PC-9 (cell line): ENCODE measurements at regions not wholly inside any gene's neighbourhood (a gene's known extent, or its start where the extent isn't known, plus 50 kb on each side); places are given as distances from the start of the nearest gene placed in this dataset.

ENCODE experiments used
- BruUV-seq: library from RNA; stranded (reverse); fragments of 400-500 nt; replicated peaks from 2 replicates; lab custom pipeline; 2021; lab: Mats Ljungman, UMichigan
- CTCF ChIA-PET: fragments of 300-600 bp; sonication (Branson Sonifier 250); formaldehyde crosslinking; loops from one replicate; lab custom pipeline; 2022; ENCODE audit warnings: antibody characterized with exemption; lab: Charles Lee
- POLR2A ChIA-PET: fragments of 300-600 bp; sonication (Branson Sonifier 250); formaldehyde crosslinking; loops from one replicate; lab custom pipeline; 2022; ENCODE audit warnings: antibody characterized with exemption; ENCODE audit not compliant: unreplicated experiment; lab: Charles Lee
- DNase-seq, 2 experiments: peaks; one replicate each; pipeline versions ENCODE4 v3.0.0 to v3.0.0-alpha.2; 2015 to 2022; ENCODE audit warnings: mixed read lengths in 1 of 2
- H2AFZ ChIP-seq: fragments of 200-600 bp; sonication (generic); 2 replicates; pipeline ENCODE4 v1.8.1; 2017; ENCODE audit warnings: antibody characterized with exemption
- H3F3A ChIP-seq: fragments of 200-600 bp; sonication (generic); 2 replicates; pipeline ENCODE4 v1.8.1; 2017; ENCODE audit warnings: antibody characterized with exemption, mild to moderate bottlenecking, low read depth; ENCODE audit not compliant: insufficient read depth
- H3K27ac ChIP-seq: fragments of 200-600 bp; sonication (generic); 2 replicates; pipeline ENCODE4 v1.6.1; 2016; ENCODE audit warnings: mixed run types
- H3K27me3 ChIP-seq: fragments of 200-600 bp; sonication (generic); 2 replicates; pipeline ENCODE4 v1.6.1; 2016; ENCODE audit warnings: low read depth, mixed run types; ENCODE audit not compliant: insufficient read depth
- H3K36me3 ChIP-seq: fragments of 200-600 bp; sonication (generic); 2 replicates; pipeline ENCODE4 v1.6.1; 2016; ENCODE audit warnings: low read depth, mixed run types
- H3K4me1 ChIP-seq: fragments of 200-600 bp; sonication (generic); replicated peaks from 2 replicates; pipeline ENCODE4 v1.6.1; 2016; ENCODE audit warnings: mixed run types; ENCODE audit not compliant: insufficient read depth
- H3K4me2 ChIP-seq: fragments of 200-600 bp; sonication (generic); 2 replicates; pipeline ENCODE4 v1.6.1; 2017; ENCODE audit warnings: mixed run types
- H3K4me3 ChIP-seq: fragments of 200-600 bp; sonication (generic); 2 replicates; pipeline ENCODE4 v1.6.1; 2016; ENCODE audit warnings: mixed run types
- H3K79me2 ChIP-seq: fragments of 200-600 bp; sonication (generic); 2 replicates; pipeline ENCODE4 v1.6.1; 2017; ENCODE audit warnings: low read depth, mixed run types
- H3K9me2 ChIP-seq: fragments of 200-600 bp; sonication (generic); 2 replicates; pipeline ENCODE4 v1.8.1; 2017; ENCODE audit warnings: mild to moderate bottlenecking; ENCODE audit not compliant: insufficient read depth
- H3K9me3 ChIP-seq: fragments of 200-600 bp; sonication (generic); 2 replicates; pipeline ENCODE4 v1.8.1; 2016; ENCODE audit warnings: low read depth; ENCODE audit not compliant: insufficient read depth
- H4K20me1 ChIP-seq: fragments of 200-600 bp; sonication (generic); 2 replicates; pipeline ENCODE4 v1.8.1; 2017; ENCODE audit not compliant: insufficient read depth
- CTCF ChIP-seq: fragments of 200-600 bp; sonication (generic); conservative IDR thresholded peaks from 2 replicates; pipeline ENCODE4 v1.6.1; 2017; ENCODE audit warnings: mixed run types, antibody characterized with exemption, mild to moderate bottlenecking, moderate library complexity
- EZH2 ChIP-seq: fragments of 200-600 bp; sonication (generic); IDR thresholded peaks from 2 replicates; pipeline ENCODE4 v1.8.0; 2017; ENCODE audit warnings: antibody characterized with exemption, low read depth
- intact Hi-C: fragments of 100-400 bp; cut with micrococcal nuclease; formaldehyde crosslinking; loops from one replicate; pipeline ENCODE4 v1.10.0; 2022; ENCODE audit not compliant: unreplicated experiment

GRCh38 chr11:91876746-91877145 lies 347.9 kb upstream of the FAT3 start:
- ChIA-PET POLR2A (no interaction called here), CTCF (no interaction called here)
- no peak for DNase-seq
- Histone ChIP-seq H4K20me1 (no peaks in the 10 kb centered on the region), H3K4me3 (no peak overlapping the region), H3K27me3 (no peaks in the 10 kb centered on the region), H3K79me2 (no peaks in the 10 kb centered on the region), H3F3A (no peaks in the 10 kb centered on the region), H3K27ac (no peak overlapping the region), H3K9me2 (no peaks in the 10 kb centered on the region), H3K4me2 (no peak overlapping the region), H3K36me3 (no peaks in the 10 kb centered on the region), H3K9me3 (no peaks in the 10 kb centered on the region), H3K4me1 (no peaks in the 10 kb centered on the region), H2AFZ (no peak overlapping the region)
- no peak for TF ChIP-seq CTCF
- TF ChIP-seq EZH2, result no peak
- intact Hi-C loops, result no loop called here
- no TSS peak for BruUV-seq

- intact Hi-C loops, result no loop called here
- Histone ChIP-seq H4K20me1 (no peaks in the 10 kb centered on the region), H2AFZ (no peak overlapping the region), H3K27ac (no peak overlapping the region), H3K9me3 (no peaks in the 10 kb centered on the region), H3K79me2 (no peaks in the 10 kb centered on the region), H3K36me3 (no peaks in the 10 kb centered on the region), H3F3A (no peaks in the 10 kb centered on the region), H3K9me2 (no peaks in the 10 kb centered on the region; the same call in 1 of the 2 replicates), H3K27me3 (no peaks in the 10 kb centered on the region), H3K4me2 (no peak overlapping the region), H3K4me3 (no peak overlapping the region), H3K4me1 (no peaks in the 10 kb centered on the region)
- no peak for DNase-seq
- no TSS peak for BruUV-seq
- POLR2A ChIA-PET, result no interaction called here
- CTCF ChIA-PET, result no interaction called here
- TF ChIP-seq CTCF, result no peak
- no peak for TF ChIP-seq EZH2
These were observed 352.4 kb upstream of the FAT3 start for GRCh38 chr11:91872243-91872642.

- H3K4me2 ChIP-seq, result no peak overlapping the region
- POLR2A ChIA-PET, result no interaction called here
These were observed 352.8 kb upstream of the FAT3 start for GRCh38 chr11:91871791-91872190.

More at GRCh38 chr11:91871791-91872190, 352.8 kb upstream of the FAT3 start:
- Histone ChIP-seq H2AFZ (no peak overlapping the region), H3K4me1 (no peaks in the 10 kb centered on the region), H3K27ac (no peak overlapping the region), H4K20me1 (no peaks in the 10 kb centered on the region), H3K4me3 (no peak overlapping the region), H3F3A (no peaks in the 10 kb centered on the region), H3K9me3 (no peaks in the 10 kb centered on the region), H3K9me2 (no peaks in the 10 kb centered on the region; the same call in 1 of the 2 replicates), H3K79me2 (no peaks in the 10 kb centered on the region), H3K36me3 (no peaks in the 10 kb centered on the region), H3K27me3 (no peaks in the 10 kb centered on the region)
- CTCF ChIA-PET, result no interaction called here
- no TSS peak for BruUV-seq
- no peak for DNase-seq
- intact Hi-C loops, result no loop called here
- no peak for TF ChIP-seq EZH2
- no peak for TF ChIP-seq CTCF
